Suprapubic skin (tissue), 4 donors: ENCODE measurements at regions not wholly inside any gene's neighbourhood (a gene's known extent, or its start where the extent isn't known, plus 50 kb on each side); places are given as distances from the start of the nearest gene placed in this dataset.

ENCODE experiments used
- DNase-seq, 2 donors: peaks; one replicate each; pipeline ENCODE4 v3.0.0-alpha.2; 2019; ENCODE audit warnings: low spot score in 2 of 2
- H3K27ac ChIP-seq: fragments of 200-600 bp; sonication (generic); one replicate; pipeline ENCODE4 v1.5.1; 2019
- H3K27me3 ChIP-seq: fragments of 200-600 bp; sonication (generic); one replicate; pipeline ENCODE4 v1.5.1; 2019
- H3K36me3 ChIP-seq: fragments of 200-600 bp; sonication (generic); one replicate; pipeline ENCODE4 v1.5.1; 2019
- H3K4me1 ChIP-seq: fragments of 200-600 bp; sonication (generic); one replicate; pipeline ENCODE4 v1.5.1; 2019
- H3K4me3 ChIP-seq: fragments of 200-600 bp; sonication (generic); one replicate; pipeline ENCODE4 v1.5.1; 2019; ENCODE audit warnings: mild to moderate bottlenecking
- H3K9me3 ChIP-seq: fragments of 200-600 bp; sonication (generic); one replicate; pipeline ENCODE4 v1.5.1; 2019
- CTCF ChIP-seq, 2 donors: fragments of 200-600 bp in 1 of 2; fragments of 450-650 bp in 1 of 2; sonication (generic) in 1 of 2; IDR thresholded peaks; one replicate each; pipeline ENCODE4 v1.5.1; 2016 to 2019; ENCODE audit warnings: antibody characterized with exemption in 2 of 2, mild to moderate bottlenecking in 1 of 2, moderate library complexity in 1 of 2
- EP300 ChIP-seq: sonication (generic); formaldehyde crosslinking; IDR thresholded peaks from one replicate; pipeline ENCODE4 v1.6.1; 2017; ENCODE audit warnings: antibody characterized with exemption
- POLR2A ChIP-seq, 2 donors: fragments of 450-650 bp; IDR thresholded peaks; one replicate each; pipeline ENCODE4 v1.6.1; 2017; ENCODE audit warnings: antibody characterized with exemption in 2 of 2, mild to moderate bottlenecking in 2 of 2, moderate library complexity in 2 of 2
- POLR2AphosphoS5 ChIP-seq, 3 donors: sonication (generic); formaldehyde crosslinking; IDR thresholded peaks; one replicate each; pipeline ENCODE4 v1.6.1; 2017; ENCODE audit warnings: antibody characterized with exemption in 3 of 3
- WGBS: methylation state at CpG from one replicate; pipeline ENCODE4 v1.1.5; 2018; 5-methylcytosine and 5-hydroxymethylcytosine counted together

GRCh38 chr15:36334059-36334458 is 245.4 kb upstream of the CDIN1 start:
- 11% methylated on average over 3 of the region's 3 CpGs for WGBS

GRCh38 chr15:36335224-36335623 is 244.2 kb upstream of the CDIN1 start:
- Histone ChIP-seq H3K27ac (no peak overlapping the region), H3K9me3 (no peaks in the 10 kb centered on the region), H3K4me3 (no peak overlapping the region), H3K36me3 (no peaks in the 10 kb centered on the region), H3K4me1 (no peaks in the 10 kb centered on the region), H3K27me3 (no peaks in the 10 kb centered on the region)
- TF ChIP-seq CTCF (IDR thresholded peaks at IDR 0.05) (no peak), POLR2A (IDR thresholded peaks at IDR 0.05) (no peak), EP300 (no peak), POLR2AphosphoS5 (IDR thresholded peaks at IDR 0.05) (no peak)
- 91% methylated on average over 2 of the region's 2 CpGs for WGBS
- DNase-seq, result no peak

More at GRCh38 chr15:36334059-36334458, 245.4 kb upstream of the CDIN1 start:
- H3K36me3 ChIP-seq, result no peaks in the 10 kb centered on the region
- no peak overlapping the region for H3K27ac ChIP-seq
- no peak for TF ChIP-seq CTCF (IDR thresholded peaks at IDR 0.05)
- no peak for TF ChIP-seq POLR2A (IDR thresholded peaks at IDR 0.05)
- TF ChIP-seq POLR2AphosphoS5 (IDR thresholded peaks at IDR 0.05), result no peak
- TF ChIP-seq EP300, result no peak
- H3K27me3 ChIP-seq, result no peaks in the 10 kb centered on the region
- no peaks in the 10 kb centered on the region for H3K4me1 ChIP-seq
- H3K4me3 ChIP-seq, result no peak overlapping the region
- H3K9me3 ChIP-seq, result no peaks in the 10 kb centered on the region
- DNase-seq, result no peak

GRCh38 chr15:36335659-36336058 is 243.8 kb upstream of the CDIN1 start:
- Histone ChIP-seq H3K27me3 (no peaks in the 10 kb centered on the region), H3K36me3 (no peaks in the 10 kb centered on the region), H3K4me1 (no peaks in the 10 kb centered on the region), H3K4me3 (no peak overlapping the region), H3K27ac (no peak overlapping the region), H3K9me3 (no peaks in the 10 kb centered on the region)
- 97% methylated on average over 1 of the region's 1 CpG for WGBS
- DNase-seq, result no peak
- TF ChIP-seq POLR2A (IDR thresholded peaks at IDR 0.05), result no peak
- TF ChIP-seq EP300, result no peak
- no peak for TF ChIP-seq POLR2AphosphoS5 (IDR thresholded peaks at IDR 0.05)
- no peak for TF ChIP-seq CTCF (IDR thresholded peaks at IDR 0.05)

GRCh38 chr15:36344887-36345286 is 234.5 kb upstream of the CDIN1 start:
- no peaks in the 10 kb centered on the region for H3K4me1 ChIP-seq
- no peaks in the 10 kb centered on the region for H3K36me3 ChIP-seq
- no peak for DNase-seq
- H3K4me3 ChIP-seq, result no peak overlapping the region
- H3K9me3 ChIP-seq, result no peaks in the 10 kb centered on the region
- TF ChIP-seq CTCF (IDR thresholded peaks at IDR 0.05), result no peak
- TF ChIP-seq EP300, result no peak
- no peak for TF ChIP-seq POLR2A (IDR thresholded peaks at IDR 0.05)
- TF ChIP-seq POLR2AphosphoS5 (IDR thresholded peaks at IDR 0.05), result no peak
- WGBS, result 63% methylated on average over 1 of the region's 2 CpGs
- no peak overlapping the region for H3K27ac ChIP-seq
- H3K27me3 ChIP-seq, result no peaks in the 10 kb centered on the region

GRCh38 chr15:36347272-36347858 is 232.1 kb upstream of the CDIN1 start:
- Histone ChIP-seq H3K4me1 (no peaks in the 10 kb centered on the region), H3K27me3 (no peaks in the 10 kb centered on the region), H3K36me3 (no peaks in the 10 kb centered on the region), H3K27ac (no peak overlapping the region), H3K9me3 (no peaks in the 10 kb centered on the region), H3K4me3 (no peak overlapping the region)
- no peak for DNase-seq
- no peak for TF ChIP-seq POLR2A (IDR thresholded peaks at IDR 0.05)
- no peak for TF ChIP-seq EP300
- TF ChIP-seq POLR2AphosphoS5 (IDR thresholded peaks at IDR 0.05), result no peak
- TF ChIP-seq CTCF (IDR thresholded peaks at IDR 0.05), result no peak
